ENCODE measurements at regions not wholly inside any gene's neighbourhood (a gene's known extent, or its start where the extent isn't known, plus 50 kb on each side); places are given as distances from the start of the nearest gene placed in this dataset.

GRCh38 chrY:7963393-7963792 lies 1051.8 kb upstream of the AMELY start:
- TF ChIP-seq CTCF (IDR thresholded peaks at IDR 0.05) (no peak), POLR2AphosphoS5 (IDR thresholded peaks at IDR 0.05) (no peak), POLR2A (IDR thresholded peaks at IDR 0.05) (no peak), EP300 (IDR thresholded peaks at IDR 0.05) (no peak)

Measured in gastroesophageal sphincter (tissue), 3 donors.